Psoas muscle (tissue), 7 donors: ENCODE measurements at regions not wholly inside any gene's neighbourhood (a gene's known extent, or its start where the extent isn't known, plus 50 kb on each side); places are given as distances from the start of the nearest gene placed in this dataset.

ENCODE experiments used
- ATAC-seq, 4 donors: fragments of 200-7000 bp; cut with Tn5 transposase; one replicate each; pipeline ENCODE4 v1.9.1; 2020; ENCODE audit warnings: moderate library complexity in 3 of 4, mild to moderate bottlenecking in 2 of 4
- DNase-seq, 2 donors: peaks; one replicate each; pipeline ENCODE4 v3.0.0-alpha.2; 2020
- H3K27ac ChIP-seq: fragments of 200-600 bp; one replicate; pipeline ENCODE4 v1.8.0; 2022
- H3K27me3 ChIP-seq, 3 donors: fragments of 200-600 bp in 1 of 3; one replicate each; pipeline versions ENCODE4 v1.6.1 to v1.8.0; 2013 to 2022; ENCODE audit warnings: low read length in 2 of 3, mild to moderate bottlenecking in 2 of 3, moderate library complexity in 1 of 3; ENCODE audit not compliant: insufficient read depth in 3 of 3
- H3K36me3 ChIP-seq, 2 donors: fragments of 200-600 bp in 1 of 2; one replicate each; pipeline versions ENCODE4 v1.6.1 to v1.8.0; 2013 to 2022; ENCODE audit warnings: low read depth in 1 of 2, mild to moderate bottlenecking in 1 of 2, moderate library complexity in 1 of 2; ENCODE audit not compliant: insufficient read depth in 1 of 2
- H3K4me1 ChIP-seq: fragments of 200-600 bp; one replicate; pipeline ENCODE4 v1.8.0; 2022
- H3K4me3 ChIP-seq: fragments of 200-600 bp; one replicate; pipeline ENCODE4 v1.8.0; 2022; ENCODE audit warnings: mild to moderate bottlenecking
- H3K9me3 ChIP-seq: fragments of 200-600 bp; one replicate; pipeline ENCODE4 v1.8.0; 2022
- WGBS, 3 donors: extraction: QIAGEN DNeasy Blood & Tissue Kit; methylation state at CpG; one replicate each; pipeline versions ENCODE4 v1.1.6 to v1.1.7; 2013; 5-methylcytosine and 5-hydroxymethylcytosine counted together
- intact Hi-C, 2 donors: fragments of 100-400 bp; cut with DNase I; formaldehyde crosslinking; loops; one replicate each; pipeline versions ENCODE4 v1.11.0 to v1.14.2; 2022
- TF ChIP-seq, protein P1 (sequence below): fragments of 200-600 bp; IDR thresholded peaks from one replicate; pipeline ENCODE4 v1.8.0; 2022; ENCODE audit warnings: antibody characterized with exemption
- donor health status: healthy with polysubstance abuse.
- donor health status: DM: no; HTN: no; CAD: no; lungs with moderate emphysema.
- donor health status: Bipolar disorder and iron deficiency.
- donor health status: healthy.
- donor health status: DM: yes; HTN: yes; CAD: no.
- donor health status: DM: no; HTN: no; CAD: no.
- donor health status: DM: yes; HTN: yes; CAD: no.

DNA sequence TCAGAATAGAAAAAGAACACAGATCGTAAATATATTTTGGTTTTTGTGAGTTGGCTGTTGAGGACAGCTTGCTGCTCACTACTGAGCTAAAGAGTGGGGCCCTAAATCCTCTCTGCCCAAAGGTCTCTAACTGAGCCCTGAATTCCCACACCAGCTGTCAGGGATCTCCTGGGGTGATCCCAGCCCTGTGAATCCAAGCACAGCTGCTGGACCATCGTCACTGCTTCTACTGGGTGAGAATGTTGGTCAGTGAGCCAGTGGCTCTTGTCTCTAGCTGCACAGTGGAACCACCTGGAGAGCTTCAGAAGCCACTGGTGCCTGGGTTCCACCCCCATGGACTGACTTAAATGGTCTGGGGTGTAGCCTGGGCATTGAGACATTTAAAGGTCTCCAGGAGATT is 90.5 kb upstream of the IL12A start:
- ATAC-seq: peak in 2 of 4 donors; percentile 18 to 31
- no peaks in the 10 kb centered on the region for H3K9me3 ChIP-seq
- H3K36me3 ChIP-seq: peaks cover 6 to 57% of the 10 kb centered on the region in 2 donors
- TF ChIP-seq, protein P1, sequence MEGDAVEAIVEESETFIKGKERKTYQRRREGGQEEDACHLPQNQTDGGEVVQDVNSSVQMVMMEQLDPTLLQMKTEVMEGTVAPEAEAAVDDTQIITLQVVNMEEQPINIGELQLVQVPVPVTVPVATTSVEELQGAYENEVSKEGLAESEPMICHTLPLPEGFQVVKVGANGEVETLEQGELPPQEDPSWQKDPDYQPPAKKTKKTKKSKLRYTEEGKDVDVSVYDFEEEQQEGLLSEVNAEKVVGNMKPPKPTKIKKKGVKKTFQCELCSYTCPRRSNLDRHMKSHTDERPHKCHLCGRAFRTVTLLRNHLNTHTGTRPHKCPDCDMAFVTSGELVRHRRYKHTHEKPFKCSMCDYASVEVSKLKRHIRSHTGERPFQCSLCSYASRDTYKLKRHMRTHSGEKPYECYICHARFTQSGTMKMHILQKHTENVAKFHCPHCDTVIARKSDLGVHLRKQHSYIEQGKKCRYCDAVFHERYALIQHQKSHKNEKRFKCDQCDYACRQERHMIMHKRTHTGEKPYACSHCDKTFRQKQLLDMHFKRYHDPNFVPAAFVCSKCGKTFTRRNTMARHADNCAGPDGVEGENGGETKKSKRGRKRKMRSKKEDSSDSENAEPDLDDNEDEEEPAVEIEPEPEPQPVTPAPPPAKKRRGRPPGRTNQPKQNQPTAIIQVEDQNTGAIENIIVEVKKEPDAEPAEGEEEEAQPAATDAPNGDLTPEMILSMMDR: no peak
- 48 to 58% (median 53%) methylated on average over 2 of the region's 2 CpGs for WGBS, 3 donors
- peak overlapping the region; percentile 53 for H3K27ac ChIP-seq
- no peak for DNase-seq
- peaks cover 4% of the 10 kb centered on the region for H3K4me1 ChIP-seq
- H3K27me3 ChIP-seq: no peaks in the 10 kb centered on the region
- intact Hi-C loops: loop anchor here in 1 of 2 donors (5.0 kb wide), 1 partner anchor 71 kb away; no protein-coding TSS in a partner anchor
- no peak overlapping the region for H3K4me3 ChIP-seq

DNA sequence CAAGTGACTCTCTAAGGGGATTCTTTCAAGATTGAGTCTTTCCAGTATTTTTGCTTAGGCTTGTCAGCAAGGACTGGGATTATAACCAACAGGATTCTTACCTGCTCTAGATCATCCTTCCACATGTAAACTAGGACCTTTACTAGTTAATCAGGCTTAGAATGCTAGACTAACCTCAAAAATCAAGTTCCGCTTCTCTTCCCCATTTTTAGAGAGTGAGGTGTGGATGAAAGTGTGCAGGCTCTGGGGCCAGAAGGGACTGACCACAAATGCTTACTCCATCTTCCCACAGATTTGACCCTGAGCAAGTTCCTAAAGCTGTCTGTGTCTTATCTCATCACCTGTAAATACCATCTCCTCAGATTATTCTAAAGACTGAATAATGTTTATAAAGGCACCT is 89.5 kb upstream of the IL12A start:
- intact Hi-C loops: loop anchor here in 1 of 2 donors (5.0 kb wide), 1 partner anchor 72 kb away; no protein-coding TSS in a partner anchor
- no peak overlapping the region for H3K4me3 ChIP-seq
- peaks cover 4 to 47% of the 10 kb centered on the region in 2 donors for H3K36me3 ChIP-seq
- peak overlapping the region; percentile 53 for H3K27ac ChIP-seq
- peak in 1 of 4 donors; percentile 30 for ATAC-seq
- DNase-seq: no peak
- WGBS, 3 donors: 88 to 97% (median 96%) methylated on average over 1 of the region's 1 CpG
- no peaks in the 10 kb centered on the region for H3K4me1 ChIP-seq
- TF ChIP-seq, protein P1: no peak
- no peaks in the 10 kb centered on the region for H3K27me3 ChIP-seq
- H3K9me3 ChIP-seq: no peaks in the 10 kb centered on the region

DNA sequence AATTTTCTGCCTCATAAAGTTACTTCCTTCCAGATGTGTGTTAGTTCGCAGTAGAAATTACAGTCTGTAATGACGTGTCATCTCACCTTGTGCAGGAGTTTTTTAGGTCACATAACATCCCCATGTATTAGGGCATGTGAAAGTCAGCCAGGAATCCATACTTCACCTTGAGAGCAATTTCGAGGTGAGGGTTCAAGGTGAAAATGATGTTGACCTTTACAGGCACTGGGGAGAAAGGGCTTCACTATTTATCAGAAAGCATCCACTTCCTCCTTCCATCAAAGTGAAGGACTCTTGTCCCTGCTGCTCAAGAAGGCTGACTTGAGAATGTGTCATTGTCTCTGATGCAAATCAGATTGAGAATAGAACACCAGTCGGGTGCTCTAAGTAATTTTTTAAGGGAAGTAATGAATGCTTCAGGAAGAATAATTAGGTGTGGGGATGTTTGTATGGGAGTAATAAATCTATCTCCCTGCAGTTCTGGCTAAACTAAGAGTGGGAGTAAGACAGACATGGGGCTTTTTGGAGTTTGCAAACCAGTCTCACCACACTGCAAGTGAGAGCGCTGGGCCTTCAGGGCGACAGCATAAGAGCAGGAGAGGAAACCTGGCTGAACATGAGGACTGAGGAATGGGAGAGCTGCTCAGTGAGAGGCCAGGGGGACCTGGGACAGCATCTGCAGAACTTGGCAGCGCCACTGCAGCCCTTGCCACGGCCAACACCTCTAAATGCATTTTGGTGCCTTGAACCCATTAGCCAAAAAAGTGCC is 85.9 kb upstream of the IL12A start:
- Histone ChIP-seq H3K4me3 (no peak overlapping the region), H3K27ac (no peak overlapping the region), H3K4me1 (no peaks in the 10 kb centered on the region), H3K36me3 (peaks cover 0 to 11% of the 10 kb centered on the region in 2 donors), H3K27me3 (no peaks in the 10 kb centered on the region), H3K9me3 (no peaks in the 10 kb centered on the region)
- WGBS, 3 donors: 67 to 73% (median 67%) methylated on average over 8 of the region's 8 CpGs
- intact Hi-C loops: no loop called here
- DNase-seq (no peak), ATAC-seq (peak in 3 of 4 donors; percentile 15 to 24 (median 22))
- TF ChIP-seq, protein P1: no peak

DNA sequence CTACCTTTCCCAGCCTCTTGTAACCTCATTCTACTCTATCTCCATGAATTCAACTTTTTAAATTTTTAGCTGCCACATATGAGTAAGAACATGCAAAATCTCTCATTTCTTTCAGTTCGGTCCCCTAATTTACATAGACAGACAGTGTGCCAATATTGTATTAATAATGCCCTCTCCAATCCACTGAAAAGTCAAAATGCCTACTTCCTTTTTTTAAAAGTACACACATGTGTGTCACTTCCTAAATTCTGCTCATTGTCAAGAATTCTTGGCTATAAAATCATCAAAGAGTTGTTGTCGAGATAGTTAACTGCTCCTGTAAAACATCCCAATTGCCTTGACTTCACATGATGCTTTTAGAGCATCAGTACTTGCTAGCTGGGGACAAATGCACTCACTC is 84.2 kb upstream of the IL12A start:
- no peaks in the 10 kb centered on the region for H3K4me1 ChIP-seq
- intact Hi-C loops: no loop called here
- no peak overlapping the region for H3K4me3 ChIP-seq
- H3K36me3 ChIP-seq: no peaks in the 10 kb centered on the region
- WGBS, 3 donors: 62 to 67% (median 64%) methylated on average over 2 of the region's 2 CpGs
- no peaks in the 10 kb centered on the region for H3K9me3 ChIP-seq
- no peak overlapping the region for H3K27ac ChIP-seq
- H3K27me3 ChIP-seq: no peaks in the 10 kb centered on the region
- ATAC-seq (no peak), DNase-seq (no peak)
- TF ChIP-seq, protein P1: no peak

DNA sequence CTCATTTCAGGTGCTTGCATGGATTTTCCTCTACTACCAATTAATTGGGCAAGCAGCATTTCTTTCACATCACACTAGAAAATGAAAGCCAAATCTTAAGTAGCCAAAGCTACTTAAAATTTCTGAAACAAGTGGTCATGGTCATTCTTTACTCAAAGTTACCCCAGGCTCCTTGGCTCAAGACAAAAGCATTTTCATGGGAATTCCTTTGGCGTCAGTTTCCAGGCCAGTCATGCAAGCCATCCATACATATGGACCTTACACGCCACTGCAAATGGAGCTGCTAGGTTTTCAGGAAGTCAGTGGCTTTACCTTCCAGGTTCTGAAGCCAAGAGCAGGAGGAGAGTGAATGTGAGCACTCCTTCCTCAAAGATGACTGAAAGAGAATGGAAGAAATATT is 83.7 kb upstream of the IL12A start:
- Histone ChIP-seq H3K27ac (no peak overlapping the region), H3K27me3 (no peaks in the 10 kb centered on the region), H3K36me3 (no peaks in the 10 kb centered on the region), H3K4me1 (no peaks in the 10 kb centered on the region), H3K9me3 (no peaks in the 10 kb centered on the region), H3K4me3 (no peak overlapping the region)
- WGBS, 3 donors: 85 to 89% (median 85%) methylated on average over 2 of the region's 2 CpGs
- intact Hi-C loops: no loop called here
- TF ChIP-seq, protein P1: no peak
- DNase-seq: no peak
- ATAC-seq: no peak
